Activated naive CD8-positive, alpha-beta T cell treated with anti-CD3 and anti-CD28 coated beads for 36 hours (primary cell): ENCODE measurements at regions not wholly inside any gene's neighbourhood (a gene's known extent, or its start where the extent isn't known, plus 50 kb on each side); places are given as distances from the start of the nearest gene placed in this dataset.
"Not testable (repeated sequence)": the region's sequence is repeated elsewhere in the genome, so short reads cannot be mapped to it uniquely, and the experiment has no call there.

Source experiments
- DNase-seq: peaks from one replicate; pipeline ENCODE4 v3.0.0; 2021
- H3K27ac Mint-ChIP-seq: one replicate; pipeline ENCODE4 v1.8.0; 2022; ENCODE audit warnings: mild to moderate bottlenecking, moderate library complexity, mixed read lengths
- H3K27me3 Mint-ChIP-seq: one replicate; pipeline ENCODE4 v1.8.0; 2022; ENCODE audit warnings: mild to moderate bottlenecking, mixed read lengths
- H3K36me3 Mint-ChIP-seq: one replicate; pipeline ENCODE4 v1.8.0; 2021; ENCODE audit warnings: mild to moderate bottlenecking, mixed read lengths
- H3K4me1 Mint-ChIP-seq: one replicate; pipeline ENCODE4 v1.8.0; 2021; ENCODE audit warnings: mixed read lengths
- H3K4me3 Mint-ChIP-seq: one replicate; pipeline ENCODE4 v1.8.0; 2022; ENCODE audit warnings: mild to moderate bottlenecking, moderate library complexity, mixed read lengths
- H3K9me3 Mint-ChIP-seq: one replicate; pipeline ENCODE4 v1.8.0; 2022; ENCODE audit warnings: mixed read lengths

DNA sequence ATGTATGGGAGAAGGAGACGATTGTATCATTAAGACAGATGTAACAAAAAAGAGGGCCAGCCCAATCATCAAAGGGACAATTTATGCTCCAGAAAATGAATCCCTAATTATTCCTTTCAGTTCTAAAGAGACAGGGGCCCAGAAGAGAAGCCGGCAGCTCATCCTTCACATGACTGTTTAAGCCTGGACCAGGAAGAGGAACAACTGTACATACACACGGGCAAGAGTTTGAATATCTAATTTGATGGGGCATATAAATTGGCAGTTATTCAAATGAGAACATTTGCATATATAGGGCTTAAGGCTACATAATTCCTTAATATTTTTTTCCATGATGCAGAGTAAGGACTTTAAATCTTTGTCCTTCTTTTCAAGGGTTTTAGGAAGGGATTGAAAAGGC, 232.3 kb downstream of the TLE3 start:
- H3K4me1 Mint-ChIP-seq = peaks cover 9% of the 10 kb centered on the region
- H3K36me3 Mint-ChIP-seq = peaks cover 2% of the 10 kb centered on the region
- H3K27me3 Mint-ChIP-seq = no peaks in the 10 kb centered on the region
- no peak overlapping the region for H3K27ac Mint-ChIP-seq
- no peak overlapping the region for H3K4me3 Mint-ChIP-seq
- no peak for DNase-seq
- peaks cover 2% of the 10 kb centered on the region for H3K9me3 Mint-ChIP-seq

DNA sequence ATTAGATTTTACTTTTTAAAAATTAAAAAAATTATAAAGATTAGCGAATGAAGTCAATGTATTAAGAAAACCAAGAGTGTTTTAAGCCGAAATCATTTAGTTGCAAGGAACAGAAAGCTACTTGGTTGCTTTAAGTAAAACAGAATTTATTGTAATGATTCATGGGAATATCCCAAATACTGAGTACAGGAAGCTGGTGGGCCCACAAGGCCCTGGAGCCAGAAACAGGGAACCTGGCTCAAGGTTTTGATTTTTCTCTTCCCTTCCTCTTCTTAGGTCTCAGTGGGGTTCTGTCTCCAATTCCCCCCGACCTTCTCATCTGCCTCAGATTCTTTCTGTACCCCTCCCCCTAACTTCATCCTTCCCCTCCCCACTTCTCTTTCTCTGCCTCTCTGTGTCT, 229.0 kb downstream of the TLE3 start:
- Mint-ChIP-seq H3K36me3 (peaks cover 2% of the 10 kb centered on the region), H3K4me3 (no peak overlapping the region), H3K9me3 (peaks cover 6% of the 10 kb centered on the region), H3K27me3 (peaks cover 6% of the 10 kb centered on the region), H3K27ac (no peak overlapping the region), H3K4me1 (no peaks in the 10 kb centered on the region)
- no peak for DNase-seq

DNA sequence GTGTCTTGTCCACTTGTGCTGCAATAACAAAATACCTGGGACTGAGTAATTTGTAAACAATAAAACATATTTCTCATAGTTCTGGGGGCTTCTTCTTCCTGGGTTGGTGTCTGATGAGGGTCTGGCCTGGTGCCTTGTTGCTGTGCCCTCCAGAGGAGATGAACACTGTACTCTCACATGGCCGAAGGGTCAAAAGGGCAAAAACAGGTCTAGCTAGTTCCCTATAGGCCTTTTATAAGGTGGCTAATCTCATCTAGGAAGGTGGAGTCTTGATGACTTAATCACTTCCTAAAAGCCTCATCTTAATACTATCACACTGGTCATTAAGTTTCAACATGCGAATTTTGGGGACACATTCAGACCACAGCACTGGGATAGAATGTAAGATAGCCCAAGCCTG, 228.4 kb downstream of the TLE3 start:
- H3K27ac Mint-ChIP-seq = no peak overlapping the region
- no peak for DNase-seq
- peaks cover 2% of the 10 kb centered on the region for H3K36me3 Mint-ChIP-seq
- H3K9me3 Mint-ChIP-seq = peaks cover 11% of the 10 kb centered on the region
- H3K4me1 Mint-ChIP-seq = no peaks in the 10 kb centered on the region
- peaks cover 10% of the 10 kb centered on the region for H3K27me3 Mint-ChIP-seq
- H3K4me3 Mint-ChIP-seq = no peak overlapping the region

DNA sequence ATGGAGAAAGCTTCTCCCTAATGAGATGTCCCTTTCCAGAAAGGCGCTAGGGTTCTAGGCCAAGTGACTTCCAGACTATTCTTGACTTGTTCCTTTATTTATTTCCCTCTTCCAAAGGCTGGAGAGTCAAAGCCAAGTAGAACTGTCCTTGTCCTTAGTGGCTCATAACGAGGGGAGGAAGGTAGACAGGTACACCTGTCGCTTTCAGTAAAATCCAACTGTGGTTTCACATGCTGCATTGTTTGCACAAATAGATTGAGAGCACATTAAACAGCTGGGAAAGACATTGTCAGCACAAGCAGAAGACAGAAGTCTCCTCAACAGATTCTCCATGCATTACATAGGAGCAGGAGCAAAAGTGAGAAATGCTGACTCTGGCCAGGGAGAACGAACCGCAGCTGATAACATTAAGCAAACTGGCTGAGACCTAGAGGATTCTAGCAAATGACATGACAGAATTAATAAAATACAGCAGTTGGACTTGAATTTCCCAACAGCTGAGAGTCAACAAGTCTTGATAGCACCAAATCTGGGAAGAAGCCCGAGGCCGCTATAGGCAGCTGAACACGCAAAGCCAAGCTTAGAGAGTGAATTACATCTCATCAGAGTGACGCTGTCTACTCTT, 227.7 kb downstream of the TLE3 start:
- no peak overlapping the region for H3K4me3 Mint-ChIP-seq
- H3K9me3 Mint-ChIP-seq = peaks cover 12% of the 10 kb centered on the region
- H3K27me3 Mint-ChIP-seq = peaks cover 10% of the 10 kb centered on the region
- DNase-seq = no peak
- no peak overlapping the region for H3K27ac Mint-ChIP-seq
- H3K36me3 Mint-ChIP-seq = peaks cover 2% of the 10 kb centered on the region
- no peaks in the 10 kb centered on the region for H3K4me1 Mint-ChIP-seq

DNA sequence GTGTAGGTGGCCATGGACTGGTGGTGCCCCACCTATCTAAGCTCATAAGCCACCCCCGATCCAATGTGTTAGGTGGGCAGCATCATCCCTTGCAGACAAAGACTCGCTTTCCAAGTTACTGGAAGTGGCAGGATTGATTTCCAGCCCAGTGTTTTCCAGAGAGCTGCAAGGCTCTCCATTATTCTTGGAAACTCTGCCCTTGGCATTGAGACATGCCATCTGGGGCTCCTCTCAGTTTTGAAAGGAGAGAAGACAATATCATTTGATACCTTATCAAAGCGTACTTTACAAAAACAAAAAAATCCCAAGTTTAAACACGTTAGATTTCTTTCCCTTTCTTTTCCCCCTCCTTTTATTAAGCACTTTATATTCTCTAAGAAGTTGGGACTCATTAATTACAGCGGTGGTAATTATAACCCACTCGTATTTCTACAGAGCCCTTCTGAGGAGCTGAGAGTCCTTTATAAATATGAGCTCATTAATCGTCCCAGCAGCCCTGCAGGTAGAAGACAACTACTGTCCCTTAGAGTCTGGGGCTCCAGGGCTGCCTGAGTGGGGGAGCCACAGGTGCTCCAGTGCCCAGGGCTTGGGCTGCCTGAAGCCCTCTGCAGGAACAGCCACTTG, 226.1 kb downstream of the TLE3 start:
- Mint-ChIP-seq H3K9me3 (peaks cover 12% of the 10 kb centered on the region), H3K27me3 (peaks cover 10% of the 10 kb centered on the region), H3K4me1 (no peaks in the 10 kb centered on the region), H3K27ac (no peak overlapping the region), H3K36me3 (peaks cover 2% of the 10 kb centered on the region), H3K4me3 (no peak overlapping the region)
- no peak for DNase-seq

DNA sequence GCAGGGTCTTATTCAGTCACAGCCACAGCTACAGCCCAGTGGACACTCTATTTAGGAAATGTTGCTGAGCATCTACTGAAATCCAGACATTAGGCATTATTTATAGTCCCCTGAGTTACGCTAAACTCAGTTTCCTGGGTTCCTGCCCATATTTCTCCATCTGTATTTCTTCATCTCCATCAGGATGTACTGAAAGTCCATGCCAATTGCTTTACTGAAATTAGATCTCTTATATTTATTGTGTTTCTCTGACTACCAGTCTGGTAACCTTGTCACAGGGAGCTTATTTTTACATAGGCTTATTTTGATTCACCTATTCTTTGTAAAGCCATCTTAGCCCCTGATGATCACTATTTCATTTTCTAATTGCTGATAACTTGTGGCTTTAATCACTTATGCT, 223.9 kb downstream of the TLE3 start:
- H3K4me3 Mint-ChIP-seq = no peak overlapping the region
- DNase-seq = no peak
- peaks cover 10% of the 10 kb centered on the region for H3K27me3 Mint-ChIP-seq
- no peaks in the 10 kb centered on the region for H3K36me3 Mint-ChIP-seq
- H3K9me3 Mint-ChIP-seq = peaks cover 10% of the 10 kb centered on the region
- H3K4me1 Mint-ChIP-seq = no peaks in the 10 kb centered on the region
- no peak overlapping the region for H3K27ac Mint-ChIP-seq

DNA sequence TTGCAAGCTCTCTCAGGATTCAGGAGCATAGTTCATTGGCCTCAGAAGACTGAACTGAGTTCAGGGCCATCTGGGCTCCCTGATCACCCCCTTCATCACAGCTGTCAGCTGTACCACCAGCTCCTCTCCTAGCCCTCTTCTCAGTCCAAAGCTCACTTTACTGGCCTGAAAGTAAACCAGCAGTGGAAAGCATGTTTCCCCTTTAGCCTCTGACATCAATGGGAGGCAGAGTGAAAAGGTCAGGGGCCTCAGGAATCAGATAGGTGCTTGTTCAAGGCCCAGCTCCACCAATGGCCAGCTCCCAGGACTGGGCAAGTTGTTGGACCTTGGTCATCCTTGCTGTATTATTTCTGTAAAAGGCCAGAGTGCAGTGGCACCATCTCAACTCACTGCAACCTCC, 223.4 kb downstream of the TLE3 start:
- H3K27ac Mint-ChIP-seq = no peak overlapping the region
- H3K4me1 Mint-ChIP-seq = no peaks in the 10 kb centered on the region
- no peaks in the 10 kb centered on the region for H3K36me3 Mint-ChIP-seq
- peaks cover 10% of the 10 kb centered on the region for H3K27me3 Mint-ChIP-seq
- H3K4me3 Mint-ChIP-seq = no peak overlapping the region
- H3K9me3 Mint-ChIP-seq = peaks cover 10% of the 10 kb centered on the region
- DNase-seq = no peak

DNA sequence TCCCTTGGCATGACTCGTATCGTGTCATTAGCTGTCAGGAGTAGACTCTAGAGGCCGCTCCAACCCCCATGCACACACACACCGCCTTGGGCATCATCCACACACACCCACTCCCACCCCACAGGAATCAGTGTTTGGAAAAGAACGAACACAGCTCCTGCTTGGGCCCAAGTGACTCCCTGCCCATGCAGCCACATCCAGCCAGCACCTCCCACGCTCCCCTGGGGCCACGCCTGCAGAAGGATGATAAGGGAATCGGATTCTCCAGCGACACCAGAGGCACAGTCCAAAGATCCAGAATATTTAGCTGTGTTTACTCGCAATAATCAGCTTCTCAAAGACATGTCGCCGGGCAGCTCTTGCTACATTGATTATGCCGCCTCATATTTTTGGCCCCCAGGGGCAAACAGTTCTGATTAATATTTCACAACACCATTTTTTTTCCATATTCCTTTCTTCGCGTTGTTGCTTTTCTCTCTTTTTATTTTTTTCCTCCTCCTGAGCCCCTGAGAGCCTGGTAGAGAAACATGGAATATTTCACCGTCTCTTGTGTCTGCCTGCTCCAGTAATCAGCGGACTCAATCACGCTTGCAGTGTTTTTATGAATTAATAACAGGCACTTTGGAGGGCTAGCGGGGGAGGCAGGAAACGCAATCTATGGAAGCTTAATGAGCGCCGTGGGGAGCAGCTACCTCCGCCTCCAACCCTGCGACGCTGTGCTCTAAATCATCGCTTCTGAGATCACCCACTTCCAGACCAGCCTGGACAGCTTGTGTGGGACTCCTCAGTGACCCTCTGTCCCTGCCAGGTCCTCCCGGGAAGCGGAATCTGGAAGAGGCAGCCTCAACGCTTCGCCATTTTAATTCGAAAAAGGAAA, 221.4 kb downstream of the TLE3 start:
- Mint-ChIP-seq H3K9me3 (peaks cover 10% of the 10 kb centered on the region), H3K36me3 (no peaks in the 10 kb centered on the region), H3K4me1 (no peaks in the 10 kb centered on the region), H3K27me3 (peaks cover 6% of the 10 kb centered on the region), H3K4me3 (no peak overlapping the region), H3K27ac (no peak overlapping the region)
- no peak for DNase-seq

DNA sequence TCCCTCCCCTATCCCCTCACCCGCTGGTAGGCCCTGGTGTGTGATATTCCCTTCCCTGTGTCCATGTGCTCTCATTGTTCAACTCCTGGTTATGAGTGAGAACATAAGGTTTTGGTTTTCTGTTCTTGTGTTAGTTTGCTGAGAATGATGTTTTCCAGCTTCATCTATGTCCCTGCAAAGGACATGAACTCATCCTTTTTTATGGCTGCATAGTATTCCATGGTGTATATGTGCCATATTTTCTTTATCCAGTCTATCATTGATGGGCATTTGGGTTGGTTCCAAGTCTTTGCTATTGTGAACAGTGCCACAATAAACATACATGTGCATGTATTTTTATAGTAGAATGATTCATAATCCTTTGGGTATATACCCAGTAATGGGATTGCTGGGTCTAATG, 217.8 kb downstream of the TLE3 start:
- H3K36me3 Mint-ChIP-seq, H3K27ac Mint-ChIP-seq, H3K4me1 Mint-ChIP-seq, H3K9me3 Mint-ChIP-seq, H3K4me3 Mint-ChIP-seq, DNase-seq, H3K27me3 Mint-ChIP-seq: not testable (repeated sequence)

DNA sequence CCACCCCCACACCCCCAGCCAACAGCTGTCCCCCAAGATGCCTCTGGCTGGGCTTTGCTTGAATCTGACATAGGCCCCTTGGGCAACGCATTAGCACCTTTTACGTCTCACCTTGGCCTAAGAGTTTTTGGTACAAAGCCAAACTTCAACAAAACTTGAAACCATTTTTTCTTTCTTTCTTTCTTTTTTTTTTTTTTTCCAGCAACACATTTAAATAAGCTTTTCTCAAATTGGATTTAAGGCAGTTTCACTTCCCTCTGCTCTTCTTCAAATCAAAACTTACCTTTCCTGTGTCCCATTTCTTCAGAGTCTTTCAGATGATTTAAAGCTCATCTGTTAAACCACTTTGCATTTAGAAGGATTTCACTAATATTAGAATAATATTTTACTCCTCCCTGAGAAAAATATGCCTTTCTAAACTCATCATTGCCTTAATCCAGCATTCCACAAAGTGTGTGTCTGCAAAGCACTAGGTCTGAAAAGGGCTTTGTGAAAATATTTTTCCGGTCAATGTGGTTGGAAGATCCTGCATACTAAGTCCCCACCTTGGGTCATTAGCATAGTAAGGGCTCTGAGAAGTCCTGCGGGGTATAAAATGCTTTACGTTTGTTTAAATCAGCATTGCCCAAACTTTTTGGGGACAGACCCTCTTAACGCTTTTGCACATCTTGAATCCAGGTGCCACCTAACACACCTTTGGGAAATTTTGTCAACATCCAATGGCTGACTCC, 217.0 kb downstream of the TLE3 start:
- H3K27ac Mint-ChIP-seq = no peak overlapping the region
- no peaks in the 10 kb centered on the region for H3K27me3 Mint-ChIP-seq
- H3K4me1 Mint-ChIP-seq = peaks cover 6% of the 10 kb centered on the region
- H3K9me3 Mint-ChIP-seq = no peaks in the 10 kb centered on the region
- no peak for DNase-seq
- H3K36me3 Mint-ChIP-seq = no peaks in the 10 kb centered on the region
- H3K4me3 Mint-ChIP-seq = no peak overlapping the region

DNA sequence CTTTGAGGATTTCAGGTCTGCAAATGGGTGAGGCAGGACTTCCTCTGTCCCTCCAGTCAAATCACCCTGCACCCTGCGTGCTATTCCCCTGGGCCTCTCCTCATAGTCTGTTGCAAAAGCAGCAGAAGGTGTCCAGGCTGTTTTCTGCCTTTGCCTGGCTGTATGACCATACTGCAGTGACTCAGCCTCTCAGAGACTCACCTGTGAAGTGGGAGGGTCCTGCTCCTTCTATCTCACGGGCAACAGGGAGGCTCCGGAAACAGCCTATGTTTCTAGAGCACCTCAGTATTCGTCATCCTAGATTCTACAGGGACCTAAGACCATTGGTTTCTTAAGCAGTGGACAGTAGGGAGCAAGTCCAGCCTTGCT, 216.4 kb downstream of the TLE3 start:
- Mint-ChIP-seq H3K36me3 (no peaks in the 10 kb centered on the region), H3K4me1 (peaks cover 6% of the 10 kb centered on the region), H3K27ac (no peak overlapping the region), H3K4me3 (no peak overlapping the region), H3K27me3 (no peaks in the 10 kb centered on the region), H3K9me3 (no peaks in the 10 kb centered on the region)
- DNase-seq = no peak

DNA sequence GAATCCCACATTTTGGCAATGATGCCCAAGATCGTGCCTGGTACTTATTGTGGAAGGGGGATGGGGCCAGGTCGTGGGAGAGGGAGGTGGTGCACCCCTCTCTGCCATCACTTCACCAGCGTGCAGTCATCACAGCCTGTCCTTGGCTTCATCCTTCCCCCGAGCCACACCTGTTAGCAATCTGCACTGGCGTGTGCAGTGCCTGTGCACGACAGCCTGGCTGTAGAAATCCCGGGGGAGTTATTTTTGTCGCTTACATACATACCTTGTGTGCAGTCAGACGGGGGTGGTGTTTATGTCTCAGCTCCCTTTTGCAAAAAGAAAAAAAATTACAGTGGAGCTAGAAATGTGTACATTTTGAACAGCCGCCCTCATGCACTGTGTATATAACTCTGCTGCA, 216.0 kb downstream of the TLE3 start:
- no peaks in the 10 kb centered on the region for H3K27me3 Mint-ChIP-seq
- no peaks in the 10 kb centered on the region for H3K36me3 Mint-ChIP-seq
- H3K4me1 Mint-ChIP-seq = peaks cover 6% of the 10 kb centered on the region
- no peaks in the 10 kb centered on the region for H3K9me3 Mint-ChIP-seq
- H3K27ac Mint-ChIP-seq = no peak overlapping the region
- no peak overlapping the region for H3K4me3 Mint-ChIP-seq
- no peak for DNase-seq

DNA sequence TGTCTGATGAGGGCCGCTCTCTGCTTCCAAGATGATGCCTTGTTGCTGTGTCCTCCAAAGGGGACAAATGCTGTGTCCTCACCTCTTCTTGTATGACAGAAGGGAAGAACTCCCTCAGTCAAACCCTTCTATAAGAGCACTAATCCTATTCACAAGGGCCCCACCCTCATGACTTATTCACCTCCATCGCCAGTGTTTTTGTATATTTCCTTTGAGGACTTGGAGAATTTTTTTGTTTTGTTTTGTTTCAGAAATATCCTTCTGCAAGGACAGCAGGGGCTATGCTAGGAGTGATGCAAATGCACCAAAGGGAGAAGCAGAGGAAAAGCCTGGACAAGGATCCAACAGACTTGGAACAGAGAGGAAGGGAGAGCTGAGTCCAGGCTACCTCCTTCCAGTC, 214.4 kb downstream of the TLE3 start:
- Mint-ChIP-seq H3K27me3 (no peaks in the 10 kb centered on the region), H3K36me3 (no peaks in the 10 kb centered on the region), H3K9me3 (no peaks in the 10 kb centered on the region), H3K4me3 (no peak overlapping the region), H3K4me1 (peaks cover 6% of the 10 kb centered on the region), H3K27ac (no peak overlapping the region)
- no peak for DNase-seq

DNA sequence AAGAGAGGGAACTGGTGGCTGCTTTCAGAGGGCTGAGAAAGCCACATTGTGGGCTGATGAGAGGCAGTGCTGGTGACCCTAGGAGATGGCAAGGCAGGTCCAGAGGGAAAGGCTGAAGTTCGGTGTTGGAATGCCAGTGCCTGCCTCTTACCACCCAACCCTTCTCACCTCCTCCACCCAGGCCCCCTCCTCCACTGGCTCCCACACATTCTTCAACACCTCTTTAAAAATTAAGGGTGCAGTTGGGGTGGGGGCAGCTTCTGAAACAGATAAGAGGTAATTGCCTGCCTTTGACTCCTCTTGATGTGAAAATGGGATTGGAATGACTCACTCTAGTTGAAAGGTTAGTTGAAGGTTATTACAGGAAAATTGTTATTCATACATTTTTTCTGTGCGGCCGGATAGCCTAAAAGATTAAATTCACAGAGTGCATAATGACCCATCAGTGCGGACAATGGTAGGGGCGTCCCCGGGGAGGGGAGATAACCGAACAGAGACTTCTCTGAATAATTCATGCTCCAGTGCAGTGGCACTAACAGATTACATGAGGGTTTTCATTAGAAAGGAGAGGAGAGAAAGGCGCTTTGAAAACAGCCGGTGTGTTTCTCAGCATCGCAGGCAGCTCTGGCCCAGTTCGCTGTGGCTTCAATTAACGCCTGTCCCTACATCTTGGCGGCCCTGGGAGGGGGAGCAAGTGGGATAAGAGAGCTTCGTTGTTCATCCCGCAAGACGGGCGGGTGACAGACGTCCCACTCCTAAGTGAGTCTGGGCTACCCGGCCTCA, 212.4 kb downstream of the TLE3 start:
- Mint-ChIP-seq H3K4me1 (peaks cover 6% of the 10 kb centered on the region), H3K27ac (no peak overlapping the region), H3K4me3 (no peak overlapping the region), H3K36me3 (no peaks in the 10 kb centered on the region), H3K27me3 (no peaks in the 10 kb centered on the region), H3K9me3 (no peaks in the 10 kb centered on the region)
- DNase-seq = no peak

DNA sequence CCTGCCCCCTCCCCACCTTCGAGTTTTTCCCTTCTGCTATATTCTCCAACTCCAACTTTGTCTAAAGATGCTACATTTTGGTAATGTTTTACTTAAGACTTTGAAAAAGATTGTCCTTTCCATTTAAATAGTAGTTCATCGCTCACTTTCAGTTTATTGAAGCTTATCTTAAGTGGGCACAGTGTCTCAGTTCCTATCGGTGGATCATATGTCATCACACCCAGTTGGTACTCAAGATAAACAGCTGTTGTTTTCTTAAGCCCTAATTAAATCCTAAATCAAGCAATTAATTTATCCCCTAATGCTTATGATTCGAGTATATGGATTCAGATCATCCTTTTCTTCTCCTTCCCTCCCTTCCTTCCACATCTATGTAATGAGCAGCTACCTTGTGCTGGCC, 210.7 kb downstream of the TLE3 start:
- H3K9me3 Mint-ChIP-seq = peaks cover 1% of the 10 kb centered on the region
- H3K36me3 Mint-ChIP-seq = no peaks in the 10 kb centered on the region
- H3K27me3 Mint-ChIP-seq = no peaks in the 10 kb centered on the region
- peaks cover 2% of the 10 kb centered on the region for H3K4me1 Mint-ChIP-seq
- DNase-seq = no peak
- no peak overlapping the region for H3K27ac Mint-ChIP-seq
- no peak overlapping the region for H3K4me3 Mint-ChIP-seq
